IMR-90 (cell line): ENCODE measurements at regions not wholly inside any gene's neighbourhood (a gene's known extent, or its start where the extent isn't known, plus 50 kb on each side); places are given as distances from the start of the nearest gene placed in this dataset.

ENCODE experiments used
- ATAC-seq: fragments of 200-7000 bp; cut with Tn5 transposase; 2 replicates; pipeline ENCODE4 v1.9.1; 2020; ENCODE audit warnings: low read depth, mild to moderate bottlenecking, moderate library complexity
- BruUV-seq: library from RNA; stranded (reverse); fragments of 400-500 nt; replicated peaks from 2 replicates; lab custom pipeline; 2021; lab: Mats Ljungman, UMichigan
- CTCF ChIA-PET: fragments of 300-600 bp; formaldehyde crosslinking; extraction: SDS; loops from one replicate; lab custom pipeline; 2021; ENCODE audit warnings: antibody characterized with exemption; lab: Yijun Ruan, JAX
- POLR2A ChIA-PET: fragments of 300-600 bp; sonication (Branson Sonifier 250); formaldehyde crosslinking; loops from one replicate; lab custom pipeline; 2022; ENCODE audit warnings: antibody characterized with exemption; ENCODE audit not compliant: unreplicated experiment; lab: Charles Lee
- DNase-seq: peaks from one replicate; pipeline ENCODE4 v3.0.0; 2013
- H2AFZ ChIP-seq: replicated peaks from 2 replicates; pipeline ENCODE3; 2013; ENCODE audit warnings: low read length, mild to moderate bottlenecking; ENCODE audit not compliant: poor library complexity
- H2AK5ac ChIP-seq: 2 replicates; pipeline ENCODE4 v1.6.1; 2013; ENCODE audit warnings: low read depth, low read length, inconsistent platforms
- H2AK9ac ChIP-seq: replicated peaks from 2 replicates; pipeline ENCODE3; 2013; ENCODE audit warnings: mild to moderate bottlenecking, low read depth, low read length, moderate library complexity; ENCODE audit not compliant: poor library complexity
- H2BK120ac ChIP-seq: 2 replicates; pipeline ENCODE4 v1.6.1; 2013; ENCODE audit warnings: low read depth, low read length, inconsistent platforms
- H2BK15ac ChIP-seq: 3 replicates; pipeline ENCODE4 v1.6.1; 2013; ENCODE audit warnings: low read depth, low read length, inconsistent platforms
- H2BK20ac ChIP-seq: 2 replicates; pipeline ENCODE4 v1.6.1; 2013; ENCODE audit warnings: low read depth, mild to moderate bottlenecking, inconsistent platforms, low read length, moderate library complexity
- H2BK5ac ChIP-seq: 2 replicates; pipeline ENCODE4 v1.6.1; 2013; ENCODE audit warnings: mild to moderate bottlenecking, low read depth, low read length, inconsistent platforms; ENCODE audit not compliant: poor library complexity, severe bottlenecking
- H3K14ac ChIP-seq: replicated peaks from 2 replicates; pipeline ENCODE4 v1.6.1; 2013; ENCODE audit warnings: low read depth, low read length, inconsistent platforms
- H3K18ac ChIP-seq: 2 replicates; pipeline ENCODE4 v1.6.1; 2013; ENCODE audit warnings: low read depth, low read length, control low read depth
- H3K23ac ChIP-seq: 2 replicates; pipeline ENCODE4 v1.6.1; 2013; ENCODE audit warnings: low read depth, low read length, inconsistent platforms
- H3K27ac ChIP-seq: 2 replicates; pipeline ENCODE4 v1.5.1; 2013; ENCODE audit warnings: mild to moderate bottlenecking, control low read depth, low read length; ENCODE audit not compliant: insufficient read depth
- H3K27me3 ChIP-seq: 2 replicates; pipeline ENCODE4 v1.6.1; 2013; ENCODE audit warnings: low read length; ENCODE audit not compliant: control insufficient read depth, insufficient read depth
- H3K36me3 ChIP-seq: 2 replicates; pipeline ENCODE4 v1.6.1; 2013; ENCODE audit warnings: low read length, mixed read lengths; ENCODE audit not compliant: control insufficient read depth, insufficient read depth
- H3K4ac ChIP-seq: 2 replicates; pipeline ENCODE4 v1.6.1; 2013; ENCODE audit warnings: low read depth, low read length, inconsistent platforms
- H3K4me1 ChIP-seq: 2 replicates; pipeline ENCODE4 v1.6.1; 2013; ENCODE audit warnings: low read length, mixed read lengths; ENCODE audit not compliant: control insufficient read depth, insufficient read depth
- H3K4me2 ChIP-seq: 2 replicates; pipeline ENCODE4 v1.6.1; 2013; ENCODE audit warnings: low read depth, mild to moderate bottlenecking, control low read depth, low read length, moderate library complexity
- H3K4me3 ChIP-seq: 2 replicates; pipeline ENCODE4 v1.5.1; 2013; ENCODE audit warnings: low read depth, mild to moderate bottlenecking, control low read depth, low read length, moderate library complexity; ENCODE audit not compliant: insufficient read depth
- H3K56ac ChIP-seq: 2 replicates; pipeline ENCODE4 v1.6.1; 2013; ENCODE audit warnings: low read length, inconsistent platforms; ENCODE audit not compliant: insufficient read depth; ENCODE audit errors: extremely low read depth
- H3K79me1 ChIP-seq, 2 experiments: 2 replicates each; pipeline ENCODE4 v1.6.1; 2013; ENCODE audit warnings: low read length in 2 of 2, inconsistent platforms in 1 of 2, low read depth in 1 of 2
- H3K9ac ChIP-seq: 2 replicates; pipeline ENCODE4 v1.6.1; 2013; ENCODE audit warnings: low read depth, low read length, control low read depth
- H3K9me1 ChIP-seq: 2 replicates; pipeline ENCODE4 v1.6.1; 2013; ENCODE audit warnings: low read length, inconsistent platforms; ENCODE audit not compliant: insufficient read depth
- H3K9me3 ChIP-seq: 2 replicates; pipeline ENCODE4 v1.6.1; 2013; ENCODE audit warnings: low read length; ENCODE audit not compliant: control insufficient read depth, insufficient read depth
- H4K20me1 ChIP-seq: 2 replicates; pipeline ENCODE4 v1.6.1; 2013; ENCODE audit warnings: low read length, inconsistent platforms; ENCODE audit not compliant: insufficient read depth
- H4K5ac ChIP-seq: 2 replicates; pipeline ENCODE4 v1.6.1; 2013; ENCODE audit warnings: mild to moderate bottlenecking, low read depth, low read length, control low read depth
- H4K8ac ChIP-seq, 2 experiments: 2 replicates each; pipeline ENCODE4 v1.6.1; 2013; ENCODE audit warnings: low read depth in 2 of 2, low read length in 2 of 2, control low read depth in 1 of 2, inconsistent platforms in 1 of 2
- H4K91ac ChIP-seq: 2 replicates; pipeline ENCODE4 v1.6.1; 2013; ENCODE audit warnings: low read depth, low read length, inconsistent platforms; ENCODE audit not compliant: insufficient read depth
- CEBPB ChIP-seq: IDR thresholded peaks from 2 replicates; pipeline ENCODE4 v1.6.1; 2012; ENCODE audit warnings: low read depth, low read length, improper control_type of control experiment
- CHD1 ChIP-seq: IDR thresholded peaks from 2 replicates; pipeline ENCODE4 v1.6.1; 2012; ENCODE audit warnings: low read depth, low read length, improper control_type of control experiment
- WGBS, 2 experiments: methylation state at CpG; one replicate each; pipeline versions ENCODE4 v1.1.5 to v1.1.7; 2013; ENCODE audit warnings: missing lambda C conversion rate in 2 of 2; ENCODE audit not compliant: insufficient read length in 1 of 2; ENCODE audit errors: extremely low coverage in 2 of 2; 5-methylcytosine and 5-hydroxymethylcytosine counted together
- dilution Hi-C: fragments of 300-500 bp; cut with HindIII; formaldehyde crosslinking; loops from one replicate; pipeline ENCODE4 v1.14.3; 2018; ENCODE audit warnings: low sequenced_read_pairs; ENCODE audit not compliant: unreplicated experiment
- in situ Hi-C: fragments of 300-500 bp; cut with MboI; formaldehyde crosslinking; loops from 3 replicates; pipeline ENCODE4 v1.14.3; 2019; ENCODE audit warnings: low sequenced_read_pairs, inconsistent platforms, mixed read lengths
- intact Hi-C: fragments of 100-400 bp; cut with micrococcal nuclease; formaldehyde crosslinking; loops from 2 replicates; pipeline ENCODE4 v1.10.0; 2022

GRCh38 chr13:107305178-107305577, 737.2 kb upstream of the ARGLU1 start:
- DNase-seq (no peak), ATAC-seq (no peak)
- in situ Hi-C loops (no loop called here), dilution Hi-C loops (no loop called here), intact Hi-C loops (no loop called here)
- H3K9me3 ChIP-seq, result no peaks in the 10 kb centered on the region
- 0 out of 2 replicates have a peak overlapping the region, but pooled peaks have one; percentile 22 for H3K4ac ChIP-seq
- peaks cover 4 to 27% of the 10 kb centered on the region in 2 experiments; a peak in 3 of 4 replicates for H3K79me1 ChIP-seq
- no peaks in the 10 kb centered on the region for H3K36me3 ChIP-seq
- H3K9me1 ChIP-seq, result no peaks in the 10 kb centered on the region
- H3K18ac ChIP-seq, result no peak overlapping the region
- H3K4me1 ChIP-seq, result no peaks in the 10 kb centered on the region
- H3K4me2 ChIP-seq, result no peak overlapping the region
- ChIA-PET CTCF (no interaction called here), POLR2A (no interaction called here)
- BruUV-seq, result no TSS peak
- H2AK9ac ChIP-seq, result no peak overlapping the region
- H3K27ac ChIP-seq, result no peak overlapping the region
- no peak overlapping the region for H2BK120ac ChIP-seq
- no peak overlapping the region for H3K23ac ChIP-seq
- no peaks in the 10 kb centered on the region for H3K27me3 ChIP-seq
- no peak overlapping the region for H4K5ac ChIP-seq
- H3K56ac ChIP-seq, result no peak overlapping the region
- no peak overlapping the region for H4K8ac ChIP-seq
- no peak overlapping the region for H3K4me3 ChIP-seq
- H4K91ac ChIP-seq, result no peak overlapping the region
- no peak overlapping the region for H2AFZ ChIP-seq
- TF ChIP-seq CEBPB (peak; percentile 80), CHD1 (no peak)
- H4K20me1 ChIP-seq, result no peaks in the 10 kb centered on the region
- no peak overlapping the region for H2BK5ac ChIP-seq
- H3K9ac ChIP-seq, result no peak overlapping the region
- no peak overlapping the region for H2BK20ac ChIP-seq
- no peak overlapping the region for H2BK15ac ChIP-seq
- no CpG with 5 or more reads among the region's 1 CpG for WGBS, 2 experiments
- H2AK5ac ChIP-seq, result no peak overlapping the region
- H3K14ac ChIP-seq, result no peak overlapping the region
